Lower leg skin (tissue), 4 donors: ENCODE measurements at regions not wholly inside any gene's neighbourhood (a gene's known extent, or its start where the extent isn't known, plus 50 kb on each side); places are given as distances from the start of the nearest gene placed in this dataset.
"Not testable (repeated sequence)": the region's sequence is repeated elsewhere in the genome, so short reads cannot be mapped to it uniquely, and the experiment has no call there.

Source experiments
- DNase-seq, 2 donors: peaks; one replicate each; pipeline ENCODE4 v3.0.0-alpha.2; 2019; ENCODE audit warnings: low spot score in 2 of 2
- H3K4me3 ChIP-seq: fragments of 200-600 bp; sonication (generic); 2 replicates; pipeline ENCODE4 v1.5.1; 2017; ENCODE audit warnings: mild to moderate bottlenecking, low read depth; ENCODE audit not compliant: poor library complexity, severe bottlenecking
- CTCF ChIP-seq, 3 donors: fragments of 450-650 bp; IDR thresholded peaks; one replicate each; pipeline ENCODE4 v1.5.1; 2016; ENCODE audit warnings: antibody characterized with exemption in 3 of 3, mild to moderate bottlenecking in 3 of 3, moderate library complexity in 2 of 3
- POLR2A ChIP-seq, 2 donors: fragments of 450-650 bp; IDR thresholded peaks; one replicate each; pipeline ENCODE4 v1.6.1; 2016 to 2017; ENCODE audit warnings: antibody characterized with exemption in 2 of 2, mild to moderate bottlenecking in 1 of 2, moderate library complexity in 1 of 2
- WGBS, 2 donors: methylation state at CpG; one replicate each; pipeline ENCODE4 v1.1.5; 2018; 5-methylcytosine and 5-hydroxymethylcytosine counted together
- intact Hi-C: fragments of 100-400 bp; cut with DNase I; formaldehyde crosslinking; loops from one replicate; pipeline ENCODE4 v1.15.0; 2023; ENCODE audit warnings: low total_unique reads

- intact Hi-C loops: no loop called here
- TF ChIP-seq POLR2A (IDR thresholded peaks at IDR 0.05): no peak
- no peak for TF ChIP-seq CTCF (IDR thresholded peaks at IDR 0.05)
- WGBS, 2 donors: 16 to 23% methylated on average over 1 of the region's 1 CpG
- no peak for DNase-seq
- H3K4me3 ChIP-seq: no peak overlapping the region
Observed at GRCh38 chr12:86950043-86950442, 693.9 kb upstream of the MGAT4C start.

DNA sequence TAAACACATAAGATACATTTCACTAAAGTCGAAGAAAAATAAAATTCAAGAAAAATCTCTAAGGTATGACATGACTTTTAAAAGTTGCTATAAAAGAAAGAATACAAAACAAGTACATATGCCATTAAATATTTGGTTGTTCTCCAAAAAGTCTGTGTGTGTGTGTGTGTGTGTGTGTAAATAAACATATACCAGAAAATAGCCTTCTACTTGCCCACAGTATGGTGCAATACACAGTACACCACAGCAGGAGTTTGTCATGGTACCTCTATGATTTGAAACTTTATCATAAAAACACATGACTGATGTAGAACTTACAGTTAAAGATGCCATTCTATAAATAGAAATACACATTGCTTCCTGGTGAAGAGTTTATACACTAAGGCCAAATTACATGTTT, 692.7 kb upstream of the MGAT4C start:
- intact Hi-C loops: no loop called here
- no peak for DNase-seq
- H3K4me3 ChIP-seq: no peak overlapping the region
- TF ChIP-seq POLR2A (IDR thresholded peaks at IDR 0.05): no peak
- WGBS, 2 donors: 87 to 100% methylated on average over 1 of the region's 1 CpG

DNA sequence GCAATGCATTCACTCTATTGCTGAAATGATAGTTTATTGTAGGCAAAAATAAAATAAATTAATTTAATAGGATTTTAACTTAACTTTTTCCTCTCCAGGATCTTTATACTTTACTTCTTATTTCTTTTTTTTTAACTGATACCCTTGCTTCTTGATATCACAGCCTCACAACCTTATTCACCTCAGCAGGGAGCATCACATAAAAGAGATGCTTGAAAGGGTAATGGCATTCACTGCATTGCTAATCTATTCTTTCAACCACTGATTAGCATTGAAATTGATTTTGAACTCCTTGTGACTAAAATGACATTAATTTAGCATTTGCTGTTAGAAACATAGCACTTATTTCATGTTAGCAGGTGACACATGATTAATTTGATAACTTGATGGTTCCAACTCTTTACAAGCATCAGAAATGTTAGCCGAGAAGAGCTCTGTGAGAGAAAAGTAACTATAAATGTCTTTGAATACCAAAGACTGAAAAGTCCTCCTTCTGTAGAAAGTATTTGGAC, 689.5 kb upstream of the MGAT4C start:
- no peak for DNase-seq
- intact Hi-C loops: no loop called here
- H3K4me3 ChIP-seq: no peak overlapping the region
- TF ChIP-seq POLR2A (IDR thresholded peaks at IDR 0.05): no peak
- no peak for TF ChIP-seq CTCF (IDR thresholded peaks at IDR 0.05)
- WGBS, 2 donors: 64 to 70% methylated on average over 1 of the region's 1 CpG

- DNase-seq, intact Hi-C loops, H3K4me3 ChIP-seq: not testable (repeated sequence)
- WGBS, 2 donors: 84 to 85% methylated on average over 3 of the region's 3 CpGs
Observed at GRCh38 chr12:86944197-86944819, 688.1 kb upstream of the MGAT4C start.

DNA sequence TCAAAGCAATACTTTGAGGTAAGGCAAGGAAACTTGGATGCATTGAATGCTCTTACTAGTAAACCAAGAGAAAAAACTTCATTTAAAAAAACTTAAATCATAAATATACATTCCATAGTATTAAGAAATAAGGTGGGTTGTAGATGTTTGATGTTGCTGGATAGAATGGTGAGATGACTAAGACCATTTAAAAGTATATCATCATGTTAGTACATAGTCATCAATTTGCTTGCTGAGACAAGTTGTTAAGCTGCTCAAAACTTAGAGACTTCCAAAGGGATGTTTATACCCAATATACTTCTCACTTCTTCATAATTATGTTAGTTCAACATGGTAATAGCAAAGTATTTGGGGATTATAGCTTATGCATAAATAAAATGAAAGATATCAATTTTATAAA, 675.5 kb upstream of the MGAT4C start:
- no peak overlapping the region for H3K4me3 ChIP-seq
- no peak for TF ChIP-seq CTCF (IDR thresholded peaks at IDR 0.05)
- no peak for TF ChIP-seq POLR2A (IDR thresholded peaks at IDR 0.05)
- intact Hi-C loops: no loop called here
- no peak for DNase-seq

DNA sequence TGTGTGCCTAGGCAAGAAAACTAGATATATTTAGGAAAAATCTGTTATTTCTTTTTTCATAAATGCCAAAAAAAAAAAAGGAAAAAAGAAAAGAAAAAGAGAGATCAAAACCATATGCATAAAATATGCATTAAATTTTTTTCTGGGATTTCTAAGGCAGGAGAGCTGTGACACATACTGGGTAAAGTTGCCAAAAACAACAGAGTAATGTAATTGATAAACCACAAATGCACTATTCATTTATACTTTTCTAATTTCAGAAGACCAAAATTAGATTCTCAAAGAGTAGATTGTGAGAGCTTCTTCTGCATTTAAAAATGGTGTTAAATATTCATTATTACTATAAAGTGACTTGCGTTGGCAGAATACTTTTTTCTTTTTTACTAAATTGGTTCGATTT, 673.8 kb upstream of the MGAT4C start:
- DNase-seq: no peak
- H3K4me3 ChIP-seq: no peak overlapping the region
- WGBS, 2 donors: 85 to 86% methylated on average over 2 of the region's 2 CpGs
- no peak for TF ChIP-seq CTCF (IDR thresholded peaks at IDR 0.05)
- TF ChIP-seq POLR2A (IDR thresholded peaks at IDR 0.05): no peak
- intact Hi-C loops: no loop called here

GRCh38 chr12:86917121-86917520, 660.9 kb upstream of the MGAT4C start:
- DNase-seq: no peak
- intact Hi-C loops: no loop called here
- H3K4me3 ChIP-seq: no peak overlapping the region
- TF ChIP-seq CTCF (IDR thresholded peaks at IDR 0.05): no peak
- no peak for TF ChIP-seq POLR2A (IDR thresholded peaks at IDR 0.05)
- WGBS, 2 donors: 88 to 90% methylated on average over 1 of the region's 1 CpG
